ENCODE measurements at regions not wholly inside any gene's neighbourhood (a gene's known extent, or its start where the extent isn't known, plus 50 kb on each side); places are given as distances from the start of the nearest gene placed in this dataset.

- TF ChIP-seq, protein P1, sequence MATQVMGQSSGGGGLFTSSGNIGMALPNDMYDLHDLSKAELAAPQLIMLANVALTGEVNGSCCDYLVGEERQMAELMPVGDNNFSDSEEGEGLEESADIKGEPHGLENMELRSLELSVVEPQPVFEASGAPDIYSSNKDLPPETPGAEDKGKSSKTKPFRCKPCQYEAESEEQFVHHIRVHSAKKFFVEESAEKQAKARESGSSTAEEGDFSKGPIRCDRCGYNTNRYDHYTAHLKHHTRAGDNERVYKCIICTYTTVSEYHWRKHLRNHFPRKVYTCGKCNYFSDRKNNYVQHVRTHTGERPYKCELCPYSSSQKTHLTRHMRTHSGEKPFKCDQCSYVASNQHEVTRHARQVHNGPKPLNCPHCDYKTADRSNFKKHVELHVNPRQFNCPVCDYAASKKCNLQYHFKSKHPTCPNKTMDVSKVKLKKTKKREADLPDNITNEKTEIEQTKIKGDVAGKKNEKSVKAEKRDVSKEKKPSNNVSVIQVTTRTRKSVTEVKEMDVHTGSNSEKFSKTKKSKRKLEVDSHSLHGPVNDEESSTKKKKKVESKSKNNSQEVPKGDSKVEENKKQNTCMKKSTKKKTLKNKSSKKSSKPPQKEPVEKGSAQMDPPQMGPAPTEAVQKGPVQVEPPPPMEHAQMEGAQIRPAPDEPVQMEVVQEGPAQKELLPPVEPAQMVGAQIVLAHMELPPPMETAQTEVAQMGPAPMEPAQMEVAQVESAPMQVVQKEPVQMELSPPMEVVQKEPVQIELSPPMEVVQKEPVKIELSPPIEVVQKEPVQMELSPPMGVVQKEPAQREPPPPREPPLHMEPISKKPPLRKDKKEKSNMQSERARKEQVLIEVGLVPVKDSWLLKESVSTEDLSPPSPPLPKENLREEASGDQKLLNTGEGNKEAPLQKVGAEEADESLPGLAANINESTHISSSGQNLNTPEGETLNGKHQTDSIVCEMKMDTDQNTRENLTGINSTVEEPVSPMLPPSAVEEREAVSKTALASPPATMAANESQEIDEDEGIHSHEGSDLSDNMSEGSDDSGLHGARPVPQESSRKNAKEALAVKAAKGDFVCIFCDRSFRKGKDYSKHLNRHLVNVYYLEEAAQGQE (IDR thresholded peaks at IDR 0.05), result no peak
- TF ChIP-seq, protein P2, sequence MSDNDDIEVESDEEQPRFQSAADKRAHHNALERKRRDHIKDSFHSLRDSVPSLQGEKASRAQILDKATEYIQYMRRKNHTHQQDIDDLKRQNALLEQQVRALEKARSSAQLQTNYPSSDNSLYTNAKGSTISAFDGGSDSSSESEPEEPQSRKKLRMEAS (IDR thresholded peaks at IDR 0.05), result no peak
- TF ChIP-seq NR2F2 (IDR thresholded peaks at IDR 0.05), result no peak
- TF ChIP-seq EGR1 (IDR thresholded peaks at IDR 0.05; ENCODE audit: low read depth in 2 of 2), result no peak
- TF ChIP-seq FOXA2 (IDR thresholded peaks at IDR 0.05), result no peak
- TF ChIP-seq GABPA (IDR thresholded peaks at IDR 0.05 in 1 of 2, conservative IDR thresholded peaks at IDR 0.05 in 1 of 2), result no peak
- TF ChIP-seq, protein P3, sequence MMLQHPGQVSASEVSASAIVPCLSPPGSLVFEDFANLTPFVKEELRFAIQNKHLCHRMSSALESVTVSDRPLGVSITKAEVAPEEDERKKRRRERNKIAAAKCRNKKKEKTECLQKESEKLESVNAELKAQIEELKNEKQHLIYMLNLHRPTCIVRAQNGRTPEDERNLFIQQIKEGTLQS (IDR thresholded peaks at IDR 0.05), result no peak
- TF ChIP-seq, protein P4, sequence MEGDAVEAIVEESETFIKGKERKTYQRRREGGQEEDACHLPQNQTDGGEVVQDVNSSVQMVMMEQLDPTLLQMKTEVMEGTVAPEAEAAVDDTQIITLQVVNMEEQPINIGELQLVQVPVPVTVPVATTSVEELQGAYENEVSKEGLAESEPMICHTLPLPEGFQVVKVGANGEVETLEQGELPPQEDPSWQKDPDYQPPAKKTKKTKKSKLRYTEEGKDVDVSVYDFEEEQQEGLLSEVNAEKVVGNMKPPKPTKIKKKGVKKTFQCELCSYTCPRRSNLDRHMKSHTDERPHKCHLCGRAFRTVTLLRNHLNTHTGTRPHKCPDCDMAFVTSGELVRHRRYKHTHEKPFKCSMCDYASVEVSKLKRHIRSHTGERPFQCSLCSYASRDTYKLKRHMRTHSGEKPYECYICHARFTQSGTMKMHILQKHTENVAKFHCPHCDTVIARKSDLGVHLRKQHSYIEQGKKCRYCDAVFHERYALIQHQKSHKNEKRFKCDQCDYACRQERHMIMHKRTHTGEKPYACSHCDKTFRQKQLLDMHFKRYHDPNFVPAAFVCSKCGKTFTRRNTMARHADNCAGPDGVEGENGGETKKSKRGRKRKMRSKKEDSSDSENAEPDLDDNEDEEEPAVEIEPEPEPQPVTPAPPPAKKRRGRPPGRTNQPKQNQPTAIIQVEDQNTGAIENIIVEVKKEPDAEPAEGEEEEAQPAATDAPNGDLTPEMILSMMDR (IDR thresholded peaks at IDR 0.05; ENCODE audit: low read depth, low read length, missing input control), result no peak
Measured at GRCh38 chr4:22932326-22932725, 239.6 kb downstream of the GBA3 start (continued).

- Histone ChIP-seq H3K9ac (ENCODE audit: low read depth in 1 of 2, low read length in 2 of 2) (no peak overlapping the region), H3K27ac (ENCODE audit: low read depth in 1 of 2, low read length in 2 of 2) (no peak overlapping the region), H3K9me3 (ENCODE audit: control insufficient read depth in 4 of 4, low read length in 3 of 4) (no peaks in the 10 kb centered on the region), H3K27me3 (ENCODE audit: control insufficient read depth in 4 of 4, insufficient read depth in 4 of 4, low read length in 3 of 4) (no peaks in the 10 kb centered on the region), H3K4me1 (ENCODE audit: control insufficient read depth in 4 of 4, insufficient read depth in 4 of 4, low read length in 3 of 4) (no peaks in the 10 kb centered on the region), H3K4me3 (ENCODE audit: low read depth in 1 of 3, low read length in 3 of 3) (no peak overlapping the region), H3K36me3 (ENCODE audit: control insufficient read depth in 4 of 4, insufficient read depth in 3 of 4, low read depth in 1 of 4, low read length in 3 of 4) (no peaks in the 10 kb centered on the region)
- no peak for DNase-seq (ENCODE audit: low spot score)
- WGBS, result 90% methylated on average over 2 of the region's 2 CpGs
- TF ChIP-seq, protein P2 (IDR thresholded peaks at IDR 0.05), result no peak
- TF ChIP-seq YY1 (IDR thresholded peaks at IDR 0.05) (no peak), RXRA (IDR thresholded peaks at IDR 0.05) (no peak), HNF4A (conservative IDR thresholded peaks at IDR 0.05) (no peak), NR2F2 (IDR thresholded peaks at IDR 0.05) (no peak), TAF1 (conservative IDR thresholded peaks at IDR 0.05) (no peak), HNF4G (IDR thresholded peaks at IDR 0.05) (no peak), SP1 (IDR thresholded peaks at IDR 0.05) (no peak), RAD21 (IDR thresholded peaks at IDR 0.05) (no peak)
- TF ChIP-seq, protein P3 (IDR thresholded peaks at IDR 0.05), result no peak
- TF ChIP-seq, protein P5, sequence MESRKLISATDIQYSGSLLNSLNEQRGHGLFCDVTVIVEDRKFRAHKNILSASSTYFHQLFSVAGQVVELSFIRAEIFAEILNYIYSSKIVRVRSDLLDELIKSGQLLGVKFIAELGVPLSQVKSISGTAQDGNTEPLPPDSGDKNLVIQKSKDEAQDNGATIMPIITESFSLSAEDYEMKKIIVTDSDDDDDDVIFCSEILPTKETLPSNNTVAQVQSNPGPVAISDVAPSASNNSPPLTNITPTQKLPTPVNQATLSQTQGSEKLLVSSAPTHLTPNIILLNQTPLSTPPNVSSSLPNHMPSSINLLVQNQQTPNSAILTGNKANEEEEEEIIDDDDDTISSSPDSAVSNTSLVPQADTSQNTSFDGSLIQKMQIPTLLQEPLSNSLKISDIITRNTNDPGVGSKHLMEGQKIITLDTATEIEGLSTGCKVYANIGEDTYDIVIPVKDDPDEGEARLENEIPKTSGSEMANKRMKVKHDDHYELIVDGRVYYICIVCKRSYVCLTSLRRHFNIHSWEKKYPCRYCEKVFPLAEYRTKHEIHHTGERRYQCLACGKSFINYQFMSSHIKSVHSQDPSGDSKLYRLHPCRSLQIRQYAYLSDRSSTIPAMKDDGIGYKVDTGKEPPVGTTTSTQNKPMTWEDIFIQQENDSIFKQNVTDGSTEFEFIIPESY (IDR thresholded peaks at IDR 0.05), result no peak
Measured at GRCh38 chr4:22922426-22922825, 229.7 kb downstream of the GBA3 start.
